ENCODE measurements at regions not wholly inside any gene's neighbourhood (a gene's known extent, or its start where the extent isn't known, plus 50 kb on each side); places are given as distances from the start of the nearest gene placed in this dataset.

GRCh38 chr1:221839782-221840395 lies 98.0 kb upstream of the DUSP10 start:
- TF ChIP-seq CTCF (conservative IDR thresholded peaks at IDR 0.05; ENCODE audit: low read depth, low read length): no peak
- no peak for TF ChIP-seq EZH2phosphoT487 (IDR thresholded peaks at IDR 0.05; ENCODE audit: borderline replicate concordance, low read length)
- TF ChIP-seq EZH2 (IDR thresholded peaks at IDR 0.05; ENCODE audit: low read length, unreplicated experiment): no peak

Data from PC-3 (cell line).